Suprapubic skin (tissue), 4 donors: ENCODE measurements at regions not wholly inside any gene's neighbourhood (a gene's known extent, or its start where the extent isn't known, plus 50 kb on each side); places are given as distances from the start of the nearest gene placed in this dataset.
A peak's percentile ranks its signal among the peaks of the same experiment; 100 is the strongest.

ENCODE experiments used
- DNase-seq, 2 donors: peaks; one replicate each; pipeline ENCODE4 v3.0.0-alpha.2; 2019; ENCODE audit warnings: low spot score in 2 of 2
- H3K27ac ChIP-seq: fragments of 200-600 bp; sonication (generic); one replicate; pipeline ENCODE4 v1.5.1; 2019
- H3K27me3 ChIP-seq: fragments of 200-600 bp; sonication (generic); one replicate; pipeline ENCODE4 v1.5.1; 2019
- H3K36me3 ChIP-seq: fragments of 200-600 bp; sonication (generic); one replicate; pipeline ENCODE4 v1.5.1; 2019
- H3K4me1 ChIP-seq: fragments of 200-600 bp; sonication (generic); one replicate; pipeline ENCODE4 v1.5.1; 2019
- H3K4me3 ChIP-seq: fragments of 200-600 bp; sonication (generic); one replicate; pipeline ENCODE4 v1.5.1; 2019; ENCODE audit warnings: mild to moderate bottlenecking
- H3K9me3 ChIP-seq: fragments of 200-600 bp; sonication (generic); one replicate; pipeline ENCODE4 v1.5.1; 2019
- CTCF ChIP-seq, 2 donors: fragments of 200-600 bp in 1 of 2; fragments of 450-650 bp in 1 of 2; sonication (generic) in 1 of 2; IDR thresholded peaks; one replicate each; pipeline ENCODE4 v1.5.1; 2016 to 2019; ENCODE audit warnings: antibody characterized with exemption in 2 of 2, mild to moderate bottlenecking in 1 of 2, moderate library complexity in 1 of 2
- EP300 ChIP-seq: sonication (generic); formaldehyde crosslinking; IDR thresholded peaks from one replicate; pipeline ENCODE4 v1.6.1; 2017; ENCODE audit warnings: antibody characterized with exemption
- POLR2A ChIP-seq, 2 donors: fragments of 450-650 bp; IDR thresholded peaks; one replicate each; pipeline ENCODE4 v1.6.1; 2017; ENCODE audit warnings: antibody characterized with exemption in 2 of 2, mild to moderate bottlenecking in 2 of 2, moderate library complexity in 2 of 2
- POLR2AphosphoS5 ChIP-seq, 3 donors: sonication (generic); formaldehyde crosslinking; IDR thresholded peaks; one replicate each; pipeline ENCODE4 v1.6.1; 2017; ENCODE audit warnings: antibody characterized with exemption in 3 of 3
- WGBS: methylation state at CpG from one replicate; pipeline ENCODE4 v1.1.5; 2018; 5-methylcytosine and 5-hydroxymethylcytosine counted together

GRCh38 chr1:96306809-96307560 lies 414.6 kb upstream of the PTBP2 start:
- Histone ChIP-seq H3K27ac (no peak overlapping the region), H3K36me3 (no peaks in the 10 kb centered on the region), H3K27me3 (no peaks in the 10 kb centered on the region), H3K4me1 (no peaks in the 10 kb centered on the region), H3K9me3 (no peaks in the 10 kb centered on the region), H3K4me3 (no peak overlapping the region)
- 83% methylated on average over 7 of the region's 7 CpGs for WGBS
- no peak for TF ChIP-seq EP300
- TF ChIP-seq POLR2AphosphoS5 (IDR thresholded peaks at IDR 0.05): no peak
- no peak for TF ChIP-seq CTCF (IDR thresholded peaks at IDR 0.05)
- TF ChIP-seq POLR2A (IDR thresholded peaks at IDR 0.05): no peak
- no peak for DNase-seq

GRCh38 chr1:96308314-96308713 lies 413.3 kb upstream of the PTBP2 start:
- WGBS: 68% methylated on average over 5 of the region's 5 CpGs

GRCh38 chr1:96309783-96310182 lies 411.8 kb upstream of the PTBP2 start:
- no peak overlapping the region for H3K27ac ChIP-seq
- WGBS: 78% methylated on average over 1 of the region's 1 CpG
- no peaks in the 10 kb centered on the region for H3K36me3 ChIP-seq
- no peaks in the 10 kb centered on the region for H3K27me3 ChIP-seq
- no peaks in the 10 kb centered on the region for H3K9me3 ChIP-seq
- H3K4me3 ChIP-seq: no peak overlapping the region
- peak in 1 of 2 donors; percentile 67 for DNase-seq
- peak in 1 of 3 donors; percentile 65 for TF ChIP-seq POLR2AphosphoS5 (IDR thresholded peaks at IDR 0.05)
- no peak for TF ChIP-seq EP300
- TF ChIP-seq CTCF (IDR thresholded peaks at IDR 0.05): no peak
- TF ChIP-seq POLR2A (IDR thresholded peaks at IDR 0.05): no peak
- no peaks in the 10 kb centered on the region for H3K4me1 ChIP-seq

More at GRCh38 chr1:96308314-96308713, 413.3 kb upstream of the PTBP2 start:
- Histone ChIP-seq H3K4me3 (no peak overlapping the region), H3K4me1 (no peaks in the 10 kb centered on the region), H3K36me3 (no peaks in the 10 kb centered on the region), H3K27ac (no peak overlapping the region), H3K27me3 (no peaks in the 10 kb centered on the region), H3K9me3 (no peaks in the 10 kb centered on the region)
- TF ChIP-seq POLR2AphosphoS5 (IDR thresholded peaks at IDR 0.05): no peak
- TF ChIP-seq CTCF (IDR thresholded peaks at IDR 0.05): no peak
- TF ChIP-seq POLR2A (IDR thresholded peaks at IDR 0.05): no peak
- TF ChIP-seq EP300: no peak
- no peak for DNase-seq

DNA sequence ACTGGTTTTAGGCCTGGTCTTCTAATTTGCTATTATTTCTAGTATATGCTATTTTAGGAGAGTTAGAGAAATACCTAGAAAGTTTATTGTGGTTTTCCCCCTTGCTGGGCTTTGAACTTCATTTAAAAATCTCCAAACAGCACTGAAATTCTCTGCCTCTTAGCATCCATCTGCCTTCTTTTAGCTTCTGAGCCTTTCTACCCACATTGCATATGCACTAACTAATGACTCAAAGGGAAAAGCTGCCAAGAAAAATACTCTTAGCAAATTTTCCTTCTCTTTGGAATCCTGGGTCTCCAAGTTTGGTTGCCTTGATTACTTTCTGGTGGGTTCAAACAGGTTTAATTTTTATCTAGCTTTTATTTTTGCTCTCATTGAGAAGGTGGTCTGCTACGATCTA lies 408.4 kb upstream of the PTBP2 start:
- H3K4me1 ChIP-seq: no peaks in the 10 kb centered on the region
- no peaks in the 10 kb centered on the region for H3K27me3 ChIP-seq
- 98% methylated on average over 1 of the region's 1 CpG for WGBS
- no peaks in the 10 kb centered on the region for H3K36me3 ChIP-seq
- no peaks in the 10 kb centered on the region for H3K9me3 ChIP-seq
- TF ChIP-seq POLR2AphosphoS5 (IDR thresholded peaks at IDR 0.05) (no peak), POLR2A (IDR thresholded peaks at IDR 0.05) (no peak), EP300 (no peak), CTCF (IDR thresholded peaks at IDR 0.05) (no peak)
- DNase-seq: no peak
- no peak overlapping the region for H3K4me3 ChIP-seq
- H3K27ac ChIP-seq: no peak overlapping the region

DNA sequence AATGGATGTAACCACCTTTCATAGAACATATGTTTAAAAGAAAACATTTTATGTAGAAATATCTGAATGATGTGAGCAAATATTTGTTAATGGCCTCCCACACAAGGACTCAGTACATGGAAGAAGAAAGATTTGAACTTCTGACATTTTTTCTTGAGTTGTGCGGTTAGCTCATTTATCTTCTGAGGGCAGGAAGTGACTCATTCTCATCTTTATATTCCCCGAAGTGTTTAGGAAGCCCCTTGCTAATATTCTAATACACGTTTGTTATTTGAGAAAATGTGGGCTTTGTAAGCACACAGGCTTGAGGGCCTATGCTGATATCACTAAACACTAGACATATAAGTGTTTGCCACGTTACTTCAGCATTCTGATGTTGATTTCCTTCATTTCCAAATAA lies 392.5 kb upstream of the PTBP2 start:
- no peak overlapping the region for H3K4me3 ChIP-seq
- 44% methylated on average over 4 of the region's 4 CpGs for WGBS
- no peaks in the 10 kb centered on the region for H3K36me3 ChIP-seq
- DNase-seq: no peak
- H3K4me1 ChIP-seq: no peaks in the 10 kb centered on the region
- H3K27ac ChIP-seq: no peak overlapping the region
- TF ChIP-seq POLR2AphosphoS5 (IDR thresholded peaks at IDR 0.05) (no peak), CTCF (IDR thresholded peaks at IDR 0.05) (no peak), EP300 (no peak), POLR2A (IDR thresholded peaks at IDR 0.05) (no peak)
- no peaks in the 10 kb centered on the region for H3K27me3 ChIP-seq
- H3K9me3 ChIP-seq: no peaks in the 10 kb centered on the region
